NCI-H146 (cell line): ENCODE measurements at regions not wholly inside any gene's neighbourhood (a gene's known extent, or its start where the extent isn't known, plus 50 kb on each side); places are given as distances from the start of the nearest gene placed in this dataset.

ENCODE experiments used
- DNase-seq: peaks from one replicate; lab custom pipeline; 2025; lab: John Stamatoyannopoulos, UW

DNA sequence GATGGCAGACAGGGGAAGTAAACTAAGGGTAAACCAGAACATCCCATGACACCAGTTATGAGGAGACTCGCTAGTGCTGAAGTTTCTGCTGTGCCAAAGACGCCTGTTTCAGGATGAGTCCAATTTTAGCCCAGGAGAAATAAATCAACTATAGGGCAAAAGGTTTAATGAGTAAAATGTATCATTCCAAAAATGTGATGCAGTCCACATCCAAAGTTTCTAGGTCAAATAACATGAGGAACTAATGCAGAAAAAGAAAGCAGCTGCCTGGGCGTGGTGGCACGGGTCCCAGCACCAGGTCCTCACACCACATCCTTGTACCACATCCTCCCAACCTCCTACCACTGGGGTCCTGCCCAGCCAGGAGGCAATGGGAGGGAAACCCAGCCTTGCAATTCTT, 126.9 kb upstream of the CTAGE1 start:
- no peak for DNase-seq

DNA sequence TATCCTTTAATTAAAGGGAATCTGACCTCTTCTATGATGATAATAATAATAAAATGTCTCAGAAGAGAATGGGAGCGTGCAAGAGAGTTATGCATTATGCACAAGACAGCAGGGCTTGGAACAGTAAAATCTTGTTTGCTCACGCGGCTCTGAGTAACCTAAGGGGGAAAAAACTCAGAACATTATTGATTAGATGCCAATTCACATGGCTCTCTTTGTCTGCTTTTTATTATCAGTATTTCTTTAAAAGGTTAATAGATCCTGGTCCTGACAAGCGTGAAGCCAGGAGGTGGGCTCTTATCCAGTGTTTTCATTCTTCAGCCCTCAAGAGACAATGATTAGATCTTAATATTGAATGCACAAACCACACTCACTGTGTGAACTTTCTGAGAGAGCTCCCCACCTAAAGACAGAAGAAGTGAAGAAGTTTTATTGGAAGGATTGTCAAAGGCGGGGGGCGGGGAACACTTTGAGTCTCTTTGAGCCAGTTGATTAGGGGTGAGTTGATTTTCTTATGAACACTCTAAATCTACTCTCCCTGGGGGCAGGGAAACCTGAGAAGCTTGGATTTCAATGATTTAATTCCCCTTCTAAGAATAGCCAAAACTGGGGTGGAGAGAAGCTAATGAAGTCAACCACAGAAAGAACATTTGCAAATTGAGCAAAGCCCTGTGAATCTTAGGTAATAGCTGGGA, 127.5 kb upstream of the CTAGE1 start:
- DNase-seq: no peak

GRCh38 chr18:22546905-22547570, 129.3 kb upstream of the CTAGE1 start:
- no peak for DNase-seq

DNA sequence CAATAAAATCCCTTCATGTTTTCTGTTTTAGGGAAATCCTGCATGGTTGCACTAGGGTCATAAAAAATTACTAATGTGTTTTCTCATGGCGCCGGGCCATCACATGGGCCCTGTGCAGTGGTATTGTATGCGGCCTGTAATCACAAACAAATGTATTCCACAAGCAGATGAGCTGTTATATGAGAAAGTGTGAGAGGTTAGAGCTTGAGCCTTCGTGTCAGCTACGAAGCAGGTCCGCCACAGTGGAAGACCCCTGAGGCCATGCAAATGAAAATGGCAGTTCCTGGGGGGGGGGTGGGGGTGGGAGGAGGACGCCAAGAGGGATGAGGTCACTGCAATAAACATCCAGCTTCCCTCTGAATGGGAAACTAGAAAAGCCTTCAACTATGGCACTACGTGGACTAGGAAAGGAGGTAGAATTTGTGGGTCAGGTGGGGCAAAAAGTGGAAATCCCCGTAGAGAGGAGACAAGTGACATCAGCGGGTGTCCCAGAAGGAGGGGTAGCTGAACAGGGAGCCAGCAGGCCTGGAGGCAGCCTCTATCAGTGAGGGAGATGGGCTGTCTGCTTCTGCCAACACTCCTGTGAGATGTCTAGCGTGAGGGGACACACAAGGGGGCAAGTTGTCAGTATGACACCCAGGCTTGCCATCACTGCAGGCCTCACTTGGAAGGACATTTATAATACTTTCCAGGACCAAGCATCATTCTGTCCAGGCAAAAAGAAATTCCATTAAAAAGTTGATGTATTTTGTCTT, 130.3 kb upstream of the CTAGE1 start:
- no peak for DNase-seq

DNA sequence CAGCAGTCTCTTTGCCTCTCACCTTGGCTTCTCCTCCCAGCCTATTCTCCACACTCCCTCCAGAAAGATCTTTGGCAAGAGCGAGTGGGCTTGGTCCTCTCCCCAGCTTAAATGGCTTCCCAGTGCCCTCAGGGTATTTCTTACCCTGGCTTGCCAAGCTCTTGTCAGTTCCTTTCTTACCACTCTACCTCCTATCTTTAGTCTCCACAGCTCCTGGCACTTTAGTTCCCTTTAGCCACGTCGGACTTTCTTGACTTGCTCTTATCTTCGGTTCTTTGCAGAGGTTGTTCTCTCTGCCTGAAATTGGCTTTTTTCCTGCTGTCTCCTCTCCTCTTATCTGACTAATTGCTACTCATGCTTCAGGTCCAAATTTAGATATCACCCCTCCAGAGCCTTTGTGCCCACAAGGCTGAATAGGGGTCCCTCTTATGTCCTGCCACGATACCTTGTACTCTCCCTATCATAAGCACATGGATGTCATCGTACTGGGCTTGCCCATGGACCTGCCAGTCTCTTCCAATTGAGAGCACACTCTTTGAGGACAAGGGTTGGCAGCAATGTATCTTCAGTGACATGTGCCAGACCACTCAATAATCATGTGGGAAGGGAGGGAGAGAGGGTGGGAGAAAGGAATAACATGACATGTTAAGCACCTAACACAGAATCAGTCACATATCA, 131.7 kb upstream of the CTAGE1 start:
- no peak for DNase-seq

- DNase-seq: no peak
Observed at GRCh38 chr18:22550366-22550765, 132.7 kb upstream of the CTAGE1 start.

DNA sequence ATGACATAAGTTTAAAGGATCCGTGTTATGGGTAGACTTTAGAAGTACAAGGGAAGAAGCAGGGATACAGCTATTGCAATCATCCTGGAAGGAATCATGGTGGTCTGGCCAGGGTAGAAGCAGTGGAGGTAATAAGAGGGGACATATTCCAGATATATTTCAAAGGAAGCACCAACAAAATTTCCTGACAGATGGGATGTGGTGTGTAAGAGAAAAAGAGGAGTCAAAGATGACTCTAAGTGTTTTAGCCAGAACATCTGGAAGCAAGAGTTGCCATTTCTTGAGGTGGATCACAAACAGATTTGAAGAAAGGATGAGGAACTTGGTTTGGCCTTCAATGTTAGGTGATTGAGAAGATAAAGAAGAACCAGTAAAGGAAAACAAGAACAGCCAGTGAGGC, 133.1 kb upstream of the CTAGE1 start:
- DNase-seq: no peak

DNA sequence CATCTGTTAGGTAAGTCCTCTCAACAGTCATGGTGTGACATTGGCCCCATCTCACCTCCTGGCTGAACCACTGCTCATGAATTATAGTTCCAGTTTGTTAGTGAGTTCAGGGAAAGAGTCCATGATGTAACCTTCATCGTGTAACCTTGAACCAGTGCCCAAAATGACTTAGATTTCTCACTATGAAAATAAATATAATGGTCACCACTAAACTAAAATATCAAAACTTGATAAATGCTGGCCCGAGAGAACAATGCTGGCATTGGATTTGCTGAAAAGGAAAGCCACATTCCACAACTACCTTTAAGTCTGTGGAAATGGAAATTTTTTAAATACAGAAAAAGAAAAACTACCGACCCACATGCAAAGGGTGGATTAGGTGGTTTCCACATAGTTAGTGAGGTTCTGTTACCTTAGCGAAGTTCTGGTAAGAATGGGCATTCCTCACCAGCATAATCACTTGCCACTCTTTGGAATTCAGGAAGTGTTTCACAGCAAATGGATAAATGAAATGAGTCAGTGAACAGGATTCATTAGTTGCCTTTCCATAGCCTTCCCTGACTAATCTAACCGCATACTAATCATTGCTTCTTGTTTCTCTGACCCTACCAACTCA, 133.9 kb upstream of the CTAGE1 start:
- no peak for DNase-seq

DNA sequence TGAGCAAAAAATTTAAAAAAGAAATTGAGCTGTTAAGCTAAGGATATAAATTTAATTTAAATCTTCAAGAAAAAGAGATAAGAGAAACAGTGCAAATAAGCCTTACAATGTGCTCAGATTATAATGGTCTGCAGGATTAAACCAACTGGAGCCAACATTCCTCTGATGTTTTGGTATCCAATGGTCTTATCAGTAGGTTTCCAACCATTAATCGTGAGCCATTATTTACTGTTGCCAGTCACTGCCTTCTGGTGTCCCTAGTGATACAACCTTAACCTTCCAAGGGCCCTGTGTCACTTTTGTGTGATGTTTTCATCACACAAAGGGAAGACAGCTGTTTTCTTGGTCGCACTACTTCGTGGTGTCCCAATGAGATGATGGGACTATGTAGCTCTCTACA, 134.5 kb upstream of the CTAGE1 start:
- DNase-seq: no peak

DNA sequence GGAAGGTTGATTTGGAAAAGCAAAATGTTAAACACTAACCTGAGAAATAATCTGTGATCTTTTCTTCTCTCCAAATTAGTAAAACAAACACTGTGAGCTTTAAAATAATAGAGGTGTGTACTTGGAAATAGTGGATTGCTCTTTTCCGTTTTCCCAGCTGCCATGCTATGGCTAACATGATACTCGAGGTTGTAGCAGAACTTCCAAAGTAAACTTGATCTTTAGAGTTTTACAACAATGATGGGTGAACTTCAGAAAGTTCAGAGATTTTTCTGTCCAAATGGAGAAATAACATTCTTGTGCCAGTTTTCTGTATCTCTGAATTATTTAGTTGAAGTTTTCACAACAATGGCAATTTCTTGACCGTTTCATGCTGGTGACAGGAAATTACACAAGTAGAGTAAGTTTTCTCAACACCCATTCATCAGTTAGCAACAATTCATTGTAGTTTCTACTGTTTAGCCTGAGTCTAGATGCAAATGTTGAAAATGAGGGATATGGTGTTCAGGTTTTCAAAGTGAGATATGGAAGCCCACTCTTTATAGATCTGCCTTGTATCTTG, 135.3 kb upstream of the CTAGE1 start:
- DNase-seq: no peak

DNA sequence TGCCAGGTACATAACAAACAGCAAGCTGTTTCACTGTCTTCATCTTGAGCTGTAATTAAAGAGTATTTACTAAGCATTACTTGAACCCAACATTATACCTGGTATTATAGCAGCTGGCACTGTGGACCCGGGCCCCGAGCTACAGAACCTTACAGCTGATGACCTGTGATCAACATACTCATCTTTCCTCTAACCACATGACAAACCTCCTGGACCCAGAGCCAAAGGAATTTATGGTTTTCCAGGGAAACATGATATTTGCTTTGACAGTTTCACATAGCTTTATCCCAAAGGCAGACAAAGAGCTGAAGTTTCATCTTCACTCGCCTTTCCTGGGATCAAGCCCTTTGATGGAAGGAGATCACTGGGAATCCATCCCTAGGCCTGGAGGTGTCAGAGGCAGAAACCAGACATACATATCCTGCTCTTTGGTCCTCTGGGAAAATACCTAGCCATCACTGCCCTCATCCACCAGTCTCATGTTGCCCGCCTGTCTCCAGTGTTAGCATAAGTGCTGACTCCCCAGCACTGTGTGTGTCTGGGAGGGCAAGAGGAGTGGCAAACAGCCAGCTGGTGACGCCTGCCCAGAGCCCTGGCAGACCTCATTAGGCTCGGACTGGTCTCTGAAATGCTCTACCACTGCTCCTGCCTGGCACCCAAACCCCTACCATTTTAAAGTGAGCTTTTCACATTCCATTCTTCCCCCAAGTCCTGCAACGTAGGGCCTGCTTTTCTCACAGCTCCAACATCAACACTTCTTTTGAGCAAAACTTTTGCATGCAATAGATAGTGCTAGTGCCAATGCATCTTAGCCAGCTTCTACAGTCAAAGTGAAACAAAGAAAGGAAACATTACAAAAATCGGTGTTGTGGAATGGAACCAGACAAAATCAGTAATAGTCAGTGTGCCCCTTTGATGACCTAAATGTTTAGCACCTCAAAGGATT, 138.8 kb upstream of the CTAGE1 start:
- no peak for DNase-seq

DNA sequence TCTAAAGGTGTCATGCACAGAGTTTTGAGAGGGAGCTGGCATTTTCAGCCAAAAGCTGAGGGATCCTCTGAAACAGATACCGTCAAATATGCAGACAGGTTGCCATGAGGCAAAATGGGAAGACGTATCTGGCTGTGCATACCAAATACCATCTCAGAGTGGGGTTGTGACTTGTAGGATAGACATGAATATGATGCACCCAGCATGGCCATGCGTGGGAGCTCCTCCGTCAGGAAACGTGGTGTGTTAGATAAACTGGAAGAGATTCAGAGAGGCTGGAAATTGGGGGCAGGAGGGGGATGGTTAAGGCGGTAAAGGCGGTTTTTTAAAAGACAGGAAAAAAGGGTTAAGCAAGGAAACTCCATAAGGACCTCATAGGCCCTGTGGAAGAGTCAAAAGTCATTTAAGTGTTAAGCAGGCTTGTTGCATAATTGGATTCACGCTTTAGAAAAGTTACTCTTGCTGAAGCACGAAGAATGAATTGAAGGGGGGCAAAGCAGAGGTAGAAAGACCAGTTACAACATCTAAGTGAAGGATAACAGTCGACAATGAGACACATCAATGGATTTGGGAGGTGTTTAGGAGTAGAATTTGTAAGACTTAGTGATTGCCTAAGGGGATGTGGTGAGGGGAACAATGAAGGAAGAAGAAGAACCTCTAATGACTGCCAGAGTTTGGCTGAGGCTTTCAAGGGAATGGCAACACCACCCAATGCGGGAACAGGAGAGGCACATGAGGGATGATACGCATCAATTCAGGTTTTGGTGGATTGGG, 139.6 kb upstream of the CTAGE1 start:
- DNase-seq: no peak

DNA sequence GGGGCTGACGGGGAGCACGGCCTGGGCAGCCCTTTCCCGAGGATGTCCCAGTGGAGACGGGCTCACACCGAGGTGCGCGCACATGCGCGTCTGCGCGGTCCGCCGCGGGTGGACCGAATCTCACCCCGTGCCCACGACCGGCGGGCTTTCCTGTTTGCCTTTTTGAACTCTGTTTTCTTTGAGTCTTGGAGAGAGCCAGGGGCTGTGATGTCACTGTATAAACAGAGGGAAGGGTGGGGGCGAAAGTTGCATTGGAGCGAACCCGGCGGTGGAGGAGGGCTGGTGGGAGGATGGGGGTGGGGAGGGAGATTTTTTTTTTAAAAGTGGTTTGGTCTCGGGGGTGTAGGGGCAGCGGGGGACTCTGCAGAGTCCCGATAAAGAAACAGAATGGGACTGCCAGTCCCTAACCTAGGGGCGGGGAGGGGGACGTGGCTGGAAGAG, 141.2 kb upstream of the CTAGE1 start:
- DNase-seq: peak; percentile 42

DNA sequence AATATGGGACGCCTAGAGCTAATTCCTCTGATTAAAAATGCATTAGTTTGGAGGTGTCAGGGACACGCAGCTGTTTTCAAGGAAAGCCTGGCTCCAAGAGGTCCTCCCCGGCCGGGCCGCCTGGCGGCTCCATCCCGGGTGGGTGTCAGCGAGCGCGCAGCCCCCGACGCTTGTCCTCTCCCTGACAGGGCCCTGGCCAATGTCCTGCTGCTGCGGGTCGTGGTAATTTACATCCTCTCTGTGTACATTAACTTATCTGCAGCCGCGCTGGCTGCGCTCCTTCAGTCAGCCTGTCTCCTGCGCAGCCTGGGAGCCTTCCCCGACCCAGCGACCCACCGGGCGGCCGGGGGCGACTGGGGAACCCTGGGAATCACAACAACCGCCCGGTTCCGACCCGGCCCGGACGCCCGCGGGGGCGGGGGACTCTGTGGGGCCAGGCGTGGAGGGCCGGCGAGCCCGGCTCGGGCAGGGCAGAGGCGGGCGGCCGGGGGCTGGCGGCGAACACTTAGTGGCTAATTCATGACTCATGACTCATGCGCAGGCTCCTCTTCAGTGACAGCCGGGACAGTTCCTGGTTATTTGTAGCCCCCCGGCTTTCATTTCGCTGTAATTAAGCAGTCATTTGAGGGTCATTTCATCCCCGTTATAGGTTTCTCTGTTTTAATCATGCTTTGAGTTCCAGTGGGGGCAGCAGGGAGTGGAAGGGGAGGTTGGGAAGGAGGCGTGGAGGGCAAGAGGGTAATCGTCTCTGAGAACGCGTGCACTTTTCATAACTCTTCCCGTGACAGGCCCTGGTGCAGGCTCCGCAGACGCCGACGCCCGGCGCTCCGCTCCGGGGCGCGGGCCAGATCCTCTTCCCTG, 141.9 kb upstream of the CTAGE1 start:
- DNase-seq: peak; percentile 74

- DNase-seq: no peak
Observed at GRCh38 chr18:22560275-22560610, 142.5 kb upstream of the CTAGE1 start.

GRCh38 chr18:22560797-22561196, 143.1 kb upstream of the CTAGE1 start:
- no peak for DNase-seq

- DNase-seq: peak; percentile 80
Observed at GRCh38 chr18:22563164-22563583, 145.5 kb upstream of the CTAGE1 start.

- DNase-seq: no peak
Observed at GRCh38 chr18:22564036-22564435, 146.3 kb upstream of the CTAGE1 start.
